HG03432 (cell line): ENCODE measurements at regions not wholly inside any gene's neighbourhood (a gene's known extent, or its start where the extent isn't known, plus 50 kb on each side); places are given as distances from the start of the nearest gene placed in this dataset.

Experiments
- ATAC-seq: cut with Tn5 transposase; IDR thresholded peaks from one replicate; pipeline ENCODE4 v1.9.1; 2021; ENCODE audit warnings: mild to moderate bottlenecking, moderate library complexity; ENCODE audit not compliant: unreplicated experiment

- no peak for ATAC-seq
These were observed 444.0 kb upstream of the AGTR1 start for GRCh38 chr3:148253713-148254112.

GRCh38 chr3:148254402-148254801 lies 443.3 kb upstream of the AGTR1 start:
- ATAC-seq = no peak

GRCh38 chr3:148255981-148256969 lies 441.4 kb upstream of the AGTR1 start:
- ATAC-seq = no peak

GRCh38 chr3:148262980-148263379 lies 434.7 kb upstream of the AGTR1 start:
- ATAC-seq = no peak

GRCh38 chr3:148265841-148266240 lies 431.9 kb upstream of the AGTR1 start:
- ATAC-seq = no peak

GRCh38 chr3:148266341-148266740 lies 431.4 kb upstream of the AGTR1 start:
- ATAC-seq = no peak

- no peak for ATAC-seq
These were observed 427.9 kb upstream of the AGTR1 start for GRCh38 chr3:148269816-148270215.

GRCh38 chr3:148280623-148281242 lies 417.0 kb upstream of the AGTR1 start:
- ATAC-seq = no peak

GRCh38 chr3:148289159-148289558 lies 408.5 kb upstream of the AGTR1 start:
- no peak for ATAC-seq

- no peak for ATAC-seq
These were observed 400.7 kb upstream of the AGTR1 start for GRCh38 chr3:148297013-148297412.

- peak; percentile 88 for ATAC-seq
These were observed 390.3 kb upstream of the AGTR1 start for GRCh38 chr3:148307443-148307843.

- ATAC-seq = peak; percentile 87
These were observed 388.2 kb upstream of the AGTR1 start for GRCh38 chr3:148309390-148310035.

- ATAC-seq = no peak
These were observed 381.9 kb upstream of the AGTR1 start for GRCh38 chr3:148315756-148316155.

- ATAC-seq = no peak
These were observed 379.5 kb upstream of the AGTR1 start for GRCh38 chr3:148318240-148318639.

GRCh38 chr3:148319161-148319915 lies 378.4 kb upstream of the AGTR1 start:
- ATAC-seq = peak; percentile 94

GRCh38 chr3:148319960-148320359 lies 377.7 kb upstream of the AGTR1 start:
- no peak for ATAC-seq

GRCh38 chr3:148329481-148330235 lies 368.0 kb upstream of the AGTR1 start:
- ATAC-seq = no peak

- ATAC-seq = no peak
These were observed 367.2 kb upstream of the AGTR1 start for GRCh38 chr3:148330542-148330941.

- peak; percentile 66 for ATAC-seq
These were observed 366.4 kb upstream of the AGTR1 start for GRCh38 chr3:148331081-148331846.
